Upper lobe of left lung (tissue), 6 donors: ENCODE measurements at regions not wholly inside any gene's neighbourhood (a gene's known extent, or its start where the extent isn't known, plus 50 kb on each side); places are given as distances from the start of the nearest gene placed in this dataset.

ENCODE experiments used
- ATAC-seq, 2 donors: fragments of 200-7000 bp; cut with Tn5 transposase; one replicate each; pipeline ENCODE4 v1.9.1; 2022; ENCODE audit warnings: mild to moderate bottlenecking in 2 of 2, moderate library complexity in 2 of 2; ENCODE audit not compliant: low FRiP score in 2 of 2
- DNase-seq, 2 donors: peaks; one replicate each; pipeline ENCODE4 v3.0.0-alpha.2; 2019 to 2020
- H3K27ac ChIP-seq, 4 donors: fragments of 200-600 bp; sonication (generic); one replicate each; pipeline ENCODE4 v1.5.1; 2016 to 2019
- H3K27me3 ChIP-seq, 4 donors: fragments of 200-600 bp; sonication (generic); one replicate each; pipeline ENCODE4 v1.5.1; 2017 to 2019
- H3K36me3 ChIP-seq, 4 donors: fragments of 200-600 bp; sonication (generic); one replicate each; pipeline ENCODE4 v1.5.1; 2016 to 2019
- H3K4me1 ChIP-seq, 4 donors: fragments of 200-600 bp; sonication (generic); one replicate each; pipeline ENCODE4 v1.5.1; 2018 to 2019
- H3K4me3 ChIP-seq, 4 donors: fragments of 200-600 bp; sonication (generic); one replicate each; pipeline ENCODE4 v1.5.1; 2017 to 2019; ENCODE audit warnings: mild to moderate bottlenecking in 2 of 4, moderate library complexity in 1 of 4
- H3K9me3 ChIP-seq, 4 donors: fragments of 200-600 bp; sonication (generic); one replicate each; pipeline ENCODE4 v1.5.1; 2018 to 2019
- EP300 ChIP-seq, 4 donors: sonication (generic); formaldehyde crosslinking; IDR thresholded peaks; one replicate each; pipeline ENCODE4 v1.5.1; 2017; ENCODE audit warnings: antibody characterized with exemption in 4 of 4, control low read depth in 2 of 4
- POLR2A ChIP-seq, 4 donors: fragments of 450-650 bp; IDR thresholded peaks; one replicate each; pipeline ENCODE4 v1.5.1; 2016 to 2017; ENCODE audit warnings: antibody characterized with exemption in 4 of 4, mild to moderate bottlenecking in 2 of 4
- POLR2AphosphoS5 ChIP-seq, 2 donors: sonication (generic); formaldehyde crosslinking; IDR thresholded peaks; one replicate each; pipeline ENCODE4 v1.5.1; 2017; ENCODE audit warnings: antibody characterized with exemption in 2 of 2
- WGBS, 2 donors: methylation state at CpG; one replicate each; pipeline ENCODE4 v1.1.5; 2017 to 2018; 5-methylcytosine and 5-hydroxymethylcytosine counted together
- TF ChIP-seq, protein P1 (sequence below), 6 experiments: fragments of 450-650 bp in 4 of 6; fragments of 200-600 bp in 2 of 6; sonication (generic) in 2 of 6; IDR thresholded peaks; one replicate each; pipeline ENCODE4 v1.5.1; 2016 to 2019; ENCODE audit warnings: antibody characterized with exemption in 6 of 6
- donor health status: DM: no; HTN: no; CAD: no; lungs with moderate emphysema.
- donor health status: DM: no; HTN: yes; CAD: no; lungs with severe emphysema.

- Histone ChIP-seq H3K36me3 (no peaks in the 10 kb centered on the region), H3K27ac (no peak overlapping the region), H3K27me3 (no peaks in the 10 kb centered on the region), H3K4me3 (no peak overlapping the region), H3K4me1 (no peaks in the 10 kb centered on the region), H3K9me3 (no peaks in the 10 kb centered on the region)
- no peak for ATAC-seq
- 80 to 90% methylated on average over 3 of the region's 3 CpGs for WGBS, 2 donors
- no peak for TF ChIP-seq POLR2A (IDR thresholded peaks at IDR 0.05)
- DNase-seq = no peak
Observed at GRCh38 chr10:83663918-83664317, 475.4 kb upstream of the GHITM start.

- H3K27me3 ChIP-seq = no peaks in the 10 kb centered on the region
- DNase-seq (no peak), ATAC-seq (no peak)
- no peaks in the 10 kb centered on the region for H3K4me1 ChIP-seq
- no peak overlapping the region for H3K27ac ChIP-seq
- H3K9me3 ChIP-seq = no peaks in the 10 kb centered on the region
- TF ChIP-seq EP300 (IDR thresholded peaks at IDR 0.05) (no peak), POLR2A (IDR thresholded peaks at IDR 0.05) (no peak), POLR2AphosphoS5 (IDR thresholded peaks at IDR 0.05) (no peak)
- TF ChIP-seq, protein P1, sequence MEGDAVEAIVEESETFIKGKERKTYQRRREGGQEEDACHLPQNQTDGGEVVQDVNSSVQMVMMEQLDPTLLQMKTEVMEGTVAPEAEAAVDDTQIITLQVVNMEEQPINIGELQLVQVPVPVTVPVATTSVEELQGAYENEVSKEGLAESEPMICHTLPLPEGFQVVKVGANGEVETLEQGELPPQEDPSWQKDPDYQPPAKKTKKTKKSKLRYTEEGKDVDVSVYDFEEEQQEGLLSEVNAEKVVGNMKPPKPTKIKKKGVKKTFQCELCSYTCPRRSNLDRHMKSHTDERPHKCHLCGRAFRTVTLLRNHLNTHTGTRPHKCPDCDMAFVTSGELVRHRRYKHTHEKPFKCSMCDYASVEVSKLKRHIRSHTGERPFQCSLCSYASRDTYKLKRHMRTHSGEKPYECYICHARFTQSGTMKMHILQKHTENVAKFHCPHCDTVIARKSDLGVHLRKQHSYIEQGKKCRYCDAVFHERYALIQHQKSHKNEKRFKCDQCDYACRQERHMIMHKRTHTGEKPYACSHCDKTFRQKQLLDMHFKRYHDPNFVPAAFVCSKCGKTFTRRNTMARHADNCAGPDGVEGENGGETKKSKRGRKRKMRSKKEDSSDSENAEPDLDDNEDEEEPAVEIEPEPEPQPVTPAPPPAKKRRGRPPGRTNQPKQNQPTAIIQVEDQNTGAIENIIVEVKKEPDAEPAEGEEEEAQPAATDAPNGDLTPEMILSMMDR (IDR thresholded peaks at IDR 0.05) = no peak
- no peaks in the 10 kb centered on the region for H3K36me3 ChIP-seq
- H3K4me3 ChIP-seq = no peak overlapping the region
- WGBS, 2 donors = 81% methylated on average over 3 of the region's 3 CpGs
Observed at GRCh38 chr10:83666762-83667161, 472.5 kb upstream of the GHITM start.

DNA sequence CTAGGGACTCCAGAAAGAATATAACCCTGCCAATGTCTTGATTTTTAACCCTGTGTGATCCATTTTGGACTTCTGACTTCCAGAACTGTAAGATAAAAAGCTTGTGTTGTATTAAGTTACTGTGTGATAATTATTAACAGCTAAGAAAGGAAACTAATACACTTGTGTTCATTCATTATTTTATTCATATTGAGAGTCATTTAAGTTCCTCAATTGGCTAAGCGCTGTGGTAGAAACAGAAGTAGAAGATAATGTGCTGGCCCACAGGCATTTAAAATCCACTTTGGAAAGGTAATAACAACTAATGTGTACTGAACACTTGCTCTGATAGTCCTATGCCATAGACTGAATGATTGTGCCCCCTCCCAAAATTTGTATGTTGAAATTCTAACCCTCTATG, 471.7 kb upstream of the GHITM start:
- 97 to 98% methylated on average over 1 of the region's 1 CpG for WGBS, 2 donors
- Histone ChIP-seq H3K27me3 (no peaks in the 10 kb centered on the region), H3K4me3 (no peak overlapping the region), H3K36me3 (no peaks in the 10 kb centered on the region), H3K9me3 (no peaks in the 10 kb centered on the region), H3K27ac (no peak overlapping the region), H3K4me1 (no peaks in the 10 kb centered on the region)
- no peak for ATAC-seq
- DNase-seq = no peak
- TF ChIP-seq, protein P1 (IDR thresholded peaks at IDR 0.05) = no peak
- TF ChIP-seq POLR2AphosphoS5 (IDR thresholded peaks at IDR 0.05) (no peak), EP300 (IDR thresholded peaks at IDR 0.05) (no peak), POLR2A (IDR thresholded peaks at IDR 0.05) (no peak)

DNA sequence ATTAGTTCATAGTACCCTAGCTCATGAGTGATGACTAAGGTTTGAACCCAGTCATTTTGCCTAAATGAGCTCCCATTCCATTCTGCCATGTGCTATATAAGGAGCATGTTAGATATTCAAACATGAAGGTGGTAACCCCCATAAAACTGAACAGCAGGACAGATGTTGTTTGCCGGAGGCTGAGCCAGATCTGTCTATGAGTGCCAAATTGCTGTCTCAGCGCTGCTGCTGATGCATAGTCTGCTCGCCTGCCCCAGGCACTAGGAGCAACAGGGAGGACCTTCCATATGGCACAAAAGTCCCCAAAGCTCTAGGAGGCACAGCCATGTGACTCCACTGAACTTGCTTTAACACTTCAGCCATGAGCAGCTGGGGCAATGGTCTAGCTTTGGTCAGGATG, 466.0 kb upstream of the GHITM start:
- DNase-seq (no peak), ATAC-seq (no peak)
- Histone ChIP-seq H3K36me3 (no peaks in the 10 kb centered on the region), H3K27ac (no peak overlapping the region), H3K27me3 (no peaks in the 10 kb centered on the region), H3K9me3 (no peaks in the 10 kb centered on the region), H3K4me1 (no peaks in the 10 kb centered on the region), H3K4me3 (no peak overlapping the region)
- 87 to 90% methylated on average over 3 of the region's 3 CpGs for WGBS, 2 donors
- TF ChIP-seq, protein P1 (IDR thresholded peaks at IDR 0.05) = no peak
- no peak for TF ChIP-seq EP300 (IDR thresholded peaks at IDR 0.05)
- TF ChIP-seq POLR2A (IDR thresholded peaks at IDR 0.05) = no peak
- no peak for TF ChIP-seq POLR2AphosphoS5 (IDR thresholded peaks at IDR 0.05)

DNA sequence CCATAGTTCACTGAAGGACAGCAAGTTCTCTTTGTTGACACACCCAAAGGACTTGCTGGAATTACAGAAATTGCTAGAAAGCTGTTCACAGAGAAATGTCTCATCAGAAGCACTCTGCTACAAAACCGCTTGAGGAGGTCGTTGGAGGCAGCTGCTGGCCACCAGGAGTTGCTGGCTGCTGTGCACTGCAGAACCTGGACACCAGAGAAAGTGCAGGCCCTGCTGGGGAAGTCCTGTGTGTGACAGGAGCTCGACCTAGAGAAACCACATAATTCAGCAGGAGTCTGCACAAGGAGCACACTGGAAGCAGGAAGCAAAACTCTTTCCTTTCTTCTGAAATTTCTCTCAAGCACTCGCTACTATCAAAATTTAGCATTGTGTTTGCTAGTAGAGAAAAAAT, 461.5 kb upstream of the GHITM start:
- Histone ChIP-seq H3K9me3 (no peaks in the 10 kb centered on the region), H3K27me3 (no peaks in the 10 kb centered on the region), H3K4me1 (no peaks in the 10 kb centered on the region), H3K36me3 (no peaks in the 10 kb centered on the region), H3K27ac (no peak overlapping the region), H3K4me3 (no peak overlapping the region)
- TF ChIP-seq POLR2AphosphoS5 (IDR thresholded peaks at IDR 0.05) (no peak), EP300 (IDR thresholded peaks at IDR 0.05) (no peak), POLR2A (IDR thresholded peaks at IDR 0.05) (no peak)
- TF ChIP-seq, protein P1 (IDR thresholded peaks at IDR 0.05) = no peak
- ATAC-seq (no peak), DNase-seq (no peak)
- WGBS, 2 donors = 48 to 54% methylated on average over 4 of the region's 4 CpGs
